ENCODE measurements at regions not wholly inside any gene's neighbourhood (a gene's known extent, or its start where the extent isn't known, plus 50 kb on each side); places are given as distances from the start of the nearest gene placed in this dataset.

DNA sequence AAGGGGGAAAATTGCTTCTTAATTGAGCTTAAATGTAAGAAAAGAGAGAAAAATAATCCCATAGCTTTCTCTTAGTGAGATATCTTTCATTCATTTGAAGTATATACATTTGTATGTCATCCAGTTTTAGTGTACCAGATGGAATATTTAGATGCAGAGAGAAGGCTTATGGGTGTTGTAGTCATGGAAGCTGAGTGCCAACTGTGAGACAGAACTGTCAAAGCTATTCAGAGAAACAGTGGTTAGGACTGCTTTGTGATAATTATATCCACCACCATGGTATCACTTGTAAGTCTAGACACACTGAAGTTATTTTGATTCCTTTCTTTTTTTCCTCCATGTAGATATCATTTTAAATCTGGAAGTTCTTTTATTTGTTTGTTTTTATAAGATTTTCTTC, 524.3 kb upstream of the EPHA7 start:
- H3K27me3 ChIP-seq (ENCODE audit: insufficient read depth, low read length) = no peaks in the 10 kb centered on the region
- H3K4me3 ChIP-seq (replicated peaks in 1 of 2; ENCODE audit: low read depth in 1 of 2, low read length in 2 of 2) = no peak overlapping the region
- peaks cover 5 to 6% of the 10 kb centered on the region in 2 experiments; a peak in 3 of 4 replicates for H3K9me3 ChIP-seq (ENCODE audit: control insufficient read depth in 1 of 2, insufficient read depth in 1 of 2, low read depth in 1 of 2, low read length in 2 of 2)
- no peak for ATAC-seq
- H3K36me3 ChIP-seq (ENCODE audit: control insufficient read depth in 1 of 2, insufficient read depth in 2 of 2, low read length in 2 of 2) = no peaks in the 10 kb centered on the region
- POLR2A ChIA-PET = no interaction called here
- no peaks in the 10 kb centered on the region for H3K79me2 ChIP-seq (ENCODE audit: insufficient read depth, low read length)
- intact Hi-C loops (cut with micrococcal nuclease) = no loop called here
- no TSS peak for BruUV-seq (replicated peaks)
- H3K9ac ChIP-seq (ENCODE audit: low read length) = no peak overlapping the region
- no peak for TF ChIP-seq CBX3 (IDR thresholded peaks at IDR 0.05; ENCODE audit: low read depth)
- TF ChIP-seq, protein P1, sequence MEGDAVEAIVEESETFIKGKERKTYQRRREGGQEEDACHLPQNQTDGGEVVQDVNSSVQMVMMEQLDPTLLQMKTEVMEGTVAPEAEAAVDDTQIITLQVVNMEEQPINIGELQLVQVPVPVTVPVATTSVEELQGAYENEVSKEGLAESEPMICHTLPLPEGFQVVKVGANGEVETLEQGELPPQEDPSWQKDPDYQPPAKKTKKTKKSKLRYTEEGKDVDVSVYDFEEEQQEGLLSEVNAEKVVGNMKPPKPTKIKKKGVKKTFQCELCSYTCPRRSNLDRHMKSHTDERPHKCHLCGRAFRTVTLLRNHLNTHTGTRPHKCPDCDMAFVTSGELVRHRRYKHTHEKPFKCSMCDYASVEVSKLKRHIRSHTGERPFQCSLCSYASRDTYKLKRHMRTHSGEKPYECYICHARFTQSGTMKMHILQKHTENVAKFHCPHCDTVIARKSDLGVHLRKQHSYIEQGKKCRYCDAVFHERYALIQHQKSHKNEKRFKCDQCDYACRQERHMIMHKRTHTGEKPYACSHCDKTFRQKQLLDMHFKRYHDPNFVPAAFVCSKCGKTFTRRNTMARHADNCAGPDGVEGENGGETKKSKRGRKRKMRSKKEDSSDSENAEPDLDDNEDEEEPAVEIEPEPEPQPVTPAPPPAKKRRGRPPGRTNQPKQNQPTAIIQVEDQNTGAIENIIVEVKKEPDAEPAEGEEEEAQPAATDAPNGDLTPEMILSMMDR (IDR thresholded peaks at IDR 0.05 in 2 of 3, conservative IDR thresholded peaks at IDR 0.05 in 1 of 3; ENCODE audit: borderline replicate concordance in 1 of 3, insufficient read depth in 1 of 3, low read depth in 2 of 3, low read length in 2 of 3) = no peak
- TF ChIP-seq YY1 (IDR thresholded peaks at IDR 0.05; ENCODE audit: extremely low read depth, insufficient replicate concordance, low read depth, low read length) = no peak
- TF ChIP-seq CEBPB (IDR thresholded peaks at IDR 0.05; ENCODE audit: low read depth) = no peak
- TF ChIP-seq EZH2phosphoT487 (IDR thresholded peaks at IDR 0.05; ENCODE audit: borderline replicate concordance) = no peak
- no peak for TF ChIP-seq RAD21 (IDR thresholded peaks at IDR 0.05; ENCODE audit: low read depth)
- no peak for TF ChIP-seq ZNF274 (IDR thresholded peaks at IDR 0.05; ENCODE audit: low read depth, low read length)
- TF ChIP-seq, protein P2, sequence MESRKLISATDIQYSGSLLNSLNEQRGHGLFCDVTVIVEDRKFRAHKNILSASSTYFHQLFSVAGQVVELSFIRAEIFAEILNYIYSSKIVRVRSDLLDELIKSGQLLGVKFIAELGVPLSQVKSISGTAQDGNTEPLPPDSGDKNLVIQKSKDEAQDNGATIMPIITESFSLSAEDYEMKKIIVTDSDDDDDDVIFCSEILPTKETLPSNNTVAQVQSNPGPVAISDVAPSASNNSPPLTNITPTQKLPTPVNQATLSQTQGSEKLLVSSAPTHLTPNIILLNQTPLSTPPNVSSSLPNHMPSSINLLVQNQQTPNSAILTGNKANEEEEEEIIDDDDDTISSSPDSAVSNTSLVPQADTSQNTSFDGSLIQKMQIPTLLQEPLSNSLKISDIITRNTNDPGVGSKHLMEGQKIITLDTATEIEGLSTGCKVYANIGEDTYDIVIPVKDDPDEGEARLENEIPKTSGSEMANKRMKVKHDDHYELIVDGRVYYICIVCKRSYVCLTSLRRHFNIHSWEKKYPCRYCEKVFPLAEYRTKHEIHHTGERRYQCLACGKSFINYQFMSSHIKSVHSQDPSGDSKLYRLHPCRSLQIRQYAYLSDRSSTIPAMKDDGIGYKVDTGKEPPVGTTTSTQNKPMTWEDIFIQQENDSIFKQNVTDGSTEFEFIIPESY (IDR thresholded peaks at IDR 0.05; ENCODE audit: extremely low read depth, insufficient replicate concordance, low read length) = no peak
- TF ChIP-seq JUND (IDR thresholded peaks at IDR 0.05) = no peak
- TF ChIP-seq SP1 (IDR thresholded peaks at IDR 0.05; ENCODE audit: low read depth) = no peak
- TF ChIP-seq, protein P3, sequence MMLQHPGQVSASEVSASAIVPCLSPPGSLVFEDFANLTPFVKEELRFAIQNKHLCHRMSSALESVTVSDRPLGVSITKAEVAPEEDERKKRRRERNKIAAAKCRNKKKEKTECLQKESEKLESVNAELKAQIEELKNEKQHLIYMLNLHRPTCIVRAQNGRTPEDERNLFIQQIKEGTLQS (IDR thresholded peaks at IDR 0.05) = no peak
- H3K9me2 ChIP-seq (ENCODE audit: insufficient read depth) = no peaks in the 10 kb centered on the region
- H3K27ac ChIP-seq (ENCODE audit: low read depth, low read length) = no peak overlapping the region
- no peak overlapping the region for H3K4me2 ChIP-seq (ENCODE audit: low read length)
- DNase-seq (ENCODE audit: low read depth, low spot score) = no peak
- no peak overlapping the region for H2AFZ ChIP-seq (ENCODE audit: low read depth, low read length, poor library complexity, severe bottlenecking)
- no peaks in the 10 kb centered on the region for H3K4me1 ChIP-seq (ENCODE audit: control insufficient read depth in 1 of 2, insufficient read depth in 2 of 2, low read length in 2 of 2)
- RAD21 ChIA-PET (ENCODE audit: low non-redundant PET in 1 of 2, low total read pairs in 2 of 2, uncharacterized antibody in 2 of 2, unreplicated experiment in 2 of 2) = no interaction called here
- CTCF ChIA-PET = no interaction called here
- H4K20me1 ChIP-seq (ENCODE audit: insufficient read depth) = no peaks in the 10 kb centered on the region

Measured in HCT116 (cell line).